HCT116 (cell line): ENCODE measurements at regions not wholly inside any gene's neighbourhood (a gene's known extent, or its start where the extent isn't known, plus 50 kb on each side); places are given as distances from the start of the nearest gene placed in this dataset.

Experiments
- ATAC-seq: fragments of 200-7000 bp; cut with Tn5 transposase; 2 replicates; pipeline ENCODE4 v1.9.1; 2020; ENCODE audit warnings: mild to moderate bottlenecking, moderate library complexity
- BruUV-seq: library from RNA; stranded (reverse); fragments of 400-500 nt; replicated peaks from 2 replicates; lab custom pipeline; 2021; lab: Mats Ljungman, UMichigan
- CTCF ChIA-PET: fragments of 300-600 bp; sonication (Branson Sonifier 250); formaldehyde crosslinking; loops from one replicate; lab custom pipeline; 2021; ENCODE audit warnings: antibody characterized with exemption; lab: Charles Lee
- POLR2A ChIA-PET: fragments of 300-600, 350-600 bp; sonication (Branson Sonifier 250); formaldehyde crosslinking; loops from one replicate; lab custom pipeline; 2021; ENCODE audit warnings: antibody characterized with exemption; lab: Charles Lee
- RAD21 ChIA-PET, 2 experiments: fragments of 300-600 bp; sonication (Branson Sonifier 250); formaldehyde crosslinking; loops; one replicate each; lab custom pipeline; 2023; ENCODE audit warnings: low total read pairs in 2 of 2; ENCODE audit not compliant: uncharacterized antibody in 2 of 2, unreplicated experiment in 2 of 2, low non-redundant PET in 1 of 2; lab: Charles Lee
- DNase-seq: peaks from one replicate; pipeline ENCODE4 v3.0.0-alpha.2; 2010; ENCODE audit warnings: low read depth, low spot score
- H2AFZ ChIP-seq: fragments of 200-600 bp; shearing (Covaris generic), sonication (generic); 2 replicates; pipeline ENCODE4 v1.6.1; 2017; ENCODE audit warnings: low read depth, mixed run types, mixed read lengths, antibody characterized with exemption, low read length; ENCODE audit not compliant: poor library complexity, severe bottlenecking
- H3K27ac ChIP-seq: 2 replicates; pipeline ENCODE4 v1.5.1; 2012; ENCODE audit warnings: low read depth, low read length
- H3K27me3 ChIP-seq: fragments of 200-600 bp; sonication (generic); 2 replicates; pipeline ENCODE4 v1.6.1; 2016; ENCODE audit warnings: mixed run types, low read length, mixed read lengths; ENCODE audit not compliant: insufficient read depth
- H3K36me3 ChIP-seq, 2 experiments: fragments of 200-500 bp in 1 of 2; fragments of 200-600 bp in 1 of 2; sonication (Bioruptor generic) in 1 of 2; sonication (generic) in 1 of 2; 2 replicates each; pipeline versions ENCODE4 v1.5.1 to v1.6.1; 2014 to 2016; ENCODE audit warnings: low read length in 2 of 2, inconsistent platforms in 1 of 2, mixed read lengths in 1 of 2, mixed run types in 1 of 2; ENCODE audit not compliant: insufficient read depth in 2 of 2, control insufficient read depth in 1 of 2
- H3K4me1 ChIP-seq, 2 experiments: fragments of 200-600 bp in 1 of 2; sonication (generic) in 1 of 2; 2 replicates each; pipeline versions ENCODE4 v1.5.1 to v1.6.1; 2012 to 2017; ENCODE audit warnings: low read length in 2 of 2, inconsistent platforms in 1 of 2, mild to moderate bottlenecking in 1 of 2, mixed read lengths in 1 of 2, mixed run types in 1 of 2, moderate library complexity in 1 of 2; ENCODE audit not compliant: insufficient read depth in 2 of 2, control insufficient read depth in 1 of 2
- H3K4me2 ChIP-seq: fragments of 200-600 bp; sonication (generic); 2 replicates; pipeline ENCODE4 v1.6.1; 2017; ENCODE audit warnings: mixed run types, low read length, mixed read lengths
- H3K4me3 ChIP-seq, 2 experiments: fragments of 200-600 bp in 1 of 2; sonication (generic) in 1 of 2; replicated peaks in 1 of 2; 2 replicates each; pipeline ENCODE4 v1.5.1; 2011 to 2016; ENCODE audit warnings: low read length in 2 of 2, control low read depth in 1 of 2, low read depth in 1 of 2, mild to moderate bottlenecking in 1 of 2, mixed read lengths in 1 of 2, mixed run types in 1 of 2
- H3K79me2 ChIP-seq: fragments of 200-600 bp; sonication (generic); 2 replicates; pipeline ENCODE4 v1.6.1; 2017; ENCODE audit warnings: mild to moderate bottlenecking, mixed run types, low read length, moderate library complexity, mixed read lengths; ENCODE audit not compliant: insufficient read depth
- H3K9ac ChIP-seq: fragments of 200-600 bp; sonication (generic); 2 replicates; pipeline ENCODE4 v1.6.1; 2016; ENCODE audit warnings: low read length, mixed read lengths
- H3K9me2 ChIP-seq: fragments of 200-600 bp; sonication (generic), shearing (Covaris generic); 2 replicates; pipeline ENCODE4 v1.6.1; 2017; ENCODE audit warnings: mixed run types, mild to moderate bottlenecking, moderate library complexity; ENCODE audit not compliant: insufficient read depth
- H3K9me3 ChIP-seq, 2 experiments: fragments of 200-500 bp in 1 of 2; fragments of 200-600 bp in 1 of 2; sonication (Bioruptor generic) in 1 of 2; sonication (generic) in 1 of 2; 2 replicates each; pipeline ENCODE4 v1.6.1; 2014 to 2017; ENCODE audit warnings: low read length in 2 of 2, mixed read lengths in 2 of 2, inconsistent platforms in 1 of 2, low read depth in 1 of 2, mild to moderate bottlenecking in 1 of 2, mixed run types in 1 of 2, moderate library complexity in 1 of 2; ENCODE audit not compliant: control insufficient read depth in 1 of 2, insufficient read depth in 1 of 2
- H4K20me1 ChIP-seq: fragments of 200-600 bp; sonication (generic), shearing (Covaris generic); 2 replicates; pipeline ENCODE4 v1.6.1; 2017; ENCODE audit warnings: mixed run types, mild to moderate bottlenecking, moderate library complexity; ENCODE audit not compliant: insufficient read depth
- EZH2phosphoT487 ChIP-seq: fragments of 200-600 bp; IDR thresholded peaks from 2 replicates; pipeline ENCODE4 v1.6.1; 2018; ENCODE audit warnings: antibody characterized with exemption, borderline replicate concordance
- SIN3A ChIP-seq: IDR thresholded peaks from 2 replicates; pipeline ENCODE4 v1.6.1; 2012; ENCODE audit warnings: low read depth
- intact Hi-C: fragments of 100-400 bp; cut with micrococcal nuclease; formaldehyde crosslinking; loops from 2 replicates; pipeline ENCODE4 v1.10.0; 2022
- TF ChIP-seq, protein P1 (sequence below): IDR thresholded peaks from 2 replicates; pipeline ENCODE4 v1.6.1; 2012; ENCODE audit warnings: low read depth

DNA sequence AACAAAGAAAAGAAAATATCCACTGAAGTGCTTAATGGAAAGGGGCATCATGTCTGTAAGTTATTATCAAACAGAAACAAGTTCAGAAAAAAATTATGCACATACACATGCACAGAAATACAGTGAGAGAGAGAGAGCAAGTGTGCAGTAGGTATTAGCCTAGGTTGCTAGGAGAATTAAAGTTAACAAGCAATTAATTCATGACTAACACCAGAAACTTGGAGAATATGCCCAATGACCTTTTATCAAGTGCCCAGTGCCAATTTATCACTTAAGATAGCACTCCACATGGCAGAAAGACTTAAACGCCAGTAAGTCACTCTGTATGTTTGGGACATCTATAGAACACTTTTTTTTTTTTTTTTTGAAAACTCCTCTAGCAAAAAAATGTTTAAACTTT lies 56.2 kb upstream of the SLC16A1 start:
- no peaks in the 10 kb centered on the region for H3K79me2 ChIP-seq
- intact Hi-C loops = no loop called here
- H3K9me3 ChIP-seq = no peaks in the 10 kb centered on the region
- no peak overlapping the region for H3K4me3 ChIP-seq
- H3K4me1 ChIP-seq = no peaks in the 10 kb centered on the region
- RAD21 ChIA-PET = no interaction called here
- POLR2A ChIA-PET = no interaction called here
- no peaks in the 10 kb centered on the region for H3K27me3 ChIP-seq
- CTCF ChIA-PET = no interaction called here
- no peaks in the 10 kb centered on the region for H4K20me1 ChIP-seq
- BruUV-seq = no TSS peak
- no peak overlapping the region for H3K27ac ChIP-seq
- no peak overlapping the region for H3K4me2 ChIP-seq
- no peak for ATAC-seq
- no peak overlapping the region for H3K9ac ChIP-seq
- H3K36me3 ChIP-seq = no peaks in the 10 kb centered on the region
- H2AFZ ChIP-seq = no peak overlapping the region
- no peak for DNase-seq
- TF ChIP-seq SIN3A = no peak
- no peaks in the 10 kb centered on the region for H3K9me2 ChIP-seq

DNA sequence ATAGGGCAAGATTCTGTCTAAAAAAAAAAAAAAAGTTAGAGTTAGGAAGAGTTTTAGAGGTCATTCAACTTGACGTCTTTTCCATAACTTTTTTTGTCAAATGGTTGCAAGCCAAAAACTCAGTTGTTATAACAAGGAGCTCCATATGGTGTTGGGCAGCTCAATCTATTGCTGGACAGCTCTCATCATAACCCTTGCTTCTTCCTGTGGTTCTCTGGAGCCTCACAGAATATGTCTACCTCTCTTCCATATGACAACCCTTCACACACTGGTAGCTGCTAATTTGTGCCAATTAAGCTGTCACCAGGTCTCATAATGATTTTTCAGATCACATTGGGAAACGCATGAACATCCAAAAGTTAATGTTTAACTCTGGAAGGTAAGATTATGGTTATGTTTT lies 57.8 kb upstream of the SLC16A1 start:
- Histone ChIP-seq H3K9me2 (no peaks in the 10 kb centered on the region), H3K27me3 (no peaks in the 10 kb centered on the region), H3K4me1 (no peaks in the 10 kb centered on the region), H3K79me2 (no peaks in the 10 kb centered on the region), H3K9ac (no peak overlapping the region), H4K20me1 (no peaks in the 10 kb centered on the region), H3K4me2 (no peak overlapping the region), H3K36me3 (no peaks in the 10 kb centered on the region), H3K9me3 (no peaks in the 10 kb centered on the region), H2AFZ (no peak overlapping the region), H3K27ac (no peak overlapping the region), H3K4me3 (no peak overlapping the region)
- ATAC-seq (no peak), DNase-seq (no peak)
- POLR2A ChIA-PET = no interaction called here
- CTCF ChIA-PET = no interaction called here
- RAD21 ChIA-PET = no interaction called here
- intact Hi-C loops = no loop called here
- no TSS peak for BruUV-seq
- TF ChIP-seq EZH2phosphoT487 = no peak
- TF ChIP-seq, protein P1, sequence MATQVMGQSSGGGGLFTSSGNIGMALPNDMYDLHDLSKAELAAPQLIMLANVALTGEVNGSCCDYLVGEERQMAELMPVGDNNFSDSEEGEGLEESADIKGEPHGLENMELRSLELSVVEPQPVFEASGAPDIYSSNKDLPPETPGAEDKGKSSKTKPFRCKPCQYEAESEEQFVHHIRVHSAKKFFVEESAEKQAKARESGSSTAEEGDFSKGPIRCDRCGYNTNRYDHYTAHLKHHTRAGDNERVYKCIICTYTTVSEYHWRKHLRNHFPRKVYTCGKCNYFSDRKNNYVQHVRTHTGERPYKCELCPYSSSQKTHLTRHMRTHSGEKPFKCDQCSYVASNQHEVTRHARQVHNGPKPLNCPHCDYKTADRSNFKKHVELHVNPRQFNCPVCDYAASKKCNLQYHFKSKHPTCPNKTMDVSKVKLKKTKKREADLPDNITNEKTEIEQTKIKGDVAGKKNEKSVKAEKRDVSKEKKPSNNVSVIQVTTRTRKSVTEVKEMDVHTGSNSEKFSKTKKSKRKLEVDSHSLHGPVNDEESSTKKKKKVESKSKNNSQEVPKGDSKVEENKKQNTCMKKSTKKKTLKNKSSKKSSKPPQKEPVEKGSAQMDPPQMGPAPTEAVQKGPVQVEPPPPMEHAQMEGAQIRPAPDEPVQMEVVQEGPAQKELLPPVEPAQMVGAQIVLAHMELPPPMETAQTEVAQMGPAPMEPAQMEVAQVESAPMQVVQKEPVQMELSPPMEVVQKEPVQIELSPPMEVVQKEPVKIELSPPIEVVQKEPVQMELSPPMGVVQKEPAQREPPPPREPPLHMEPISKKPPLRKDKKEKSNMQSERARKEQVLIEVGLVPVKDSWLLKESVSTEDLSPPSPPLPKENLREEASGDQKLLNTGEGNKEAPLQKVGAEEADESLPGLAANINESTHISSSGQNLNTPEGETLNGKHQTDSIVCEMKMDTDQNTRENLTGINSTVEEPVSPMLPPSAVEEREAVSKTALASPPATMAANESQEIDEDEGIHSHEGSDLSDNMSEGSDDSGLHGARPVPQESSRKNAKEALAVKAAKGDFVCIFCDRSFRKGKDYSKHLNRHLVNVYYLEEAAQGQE = peak; percentile 23
